ENCODE measurements at regions not wholly inside any gene's neighbourhood (a gene's known extent, or its start where the extent isn't known, plus 50 kb on each side); places are given as distances from the start of the nearest gene placed in this dataset.
"Not testable (repeated sequence)": the region's sequence is repeated elsewhere in the genome, so short reads cannot be mapped to it uniquely, and the experiment has no call there.

DNA sequence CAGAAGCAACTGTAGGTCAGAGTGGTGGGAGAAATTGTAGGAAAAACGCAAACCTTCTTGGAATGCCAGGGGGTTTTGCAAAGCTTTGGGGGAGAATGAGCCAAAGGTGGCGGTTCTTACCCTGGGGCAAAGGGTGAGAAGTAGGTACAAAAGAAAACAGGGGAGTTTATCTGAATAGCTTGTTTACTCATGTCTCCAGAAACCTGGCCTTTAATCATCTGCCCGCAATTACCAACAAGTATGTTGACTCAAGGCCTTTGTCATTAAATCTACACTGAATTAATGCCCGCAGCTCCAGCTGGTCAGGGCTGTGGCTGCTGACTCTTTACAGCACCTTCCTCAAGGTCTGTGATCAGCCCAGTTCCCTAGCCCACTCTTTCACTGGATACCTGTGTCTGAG lies 320.1 kb downstream of the CBLN1 start:
- FAIRE-seq, result no peak
- Histone ChIP-seq H3K27me3 (ENCODE audit: control insufficient read depth in 3 of 3, insufficient read depth in 3 of 3, low read length in 3 of 3) (no peaks in the 10 kb centered on the region), H3K27ac (ENCODE audit: low read depth in 1 of 3, low read length in 2 of 3) (no peak overlapping the region), H3K36me3 (ENCODE audit: control insufficient read depth in 3 of 3, insufficient read depth in 2 of 3, low read depth in 1 of 3, low read length in 3 of 3) (no peaks in the 10 kb centered on the region), H3K9me3 (ENCODE audit: control insufficient read depth in 2 of 2, insufficient read depth in 1 of 2, low read depth in 1 of 2, low read length in 1 of 2) (peaks cover 0 to 3% of the 10 kb centered on the region in 2 donors), H3K4me1 (ENCODE audit: control insufficient read depth in 3 of 3, insufficient read depth in 2 of 3, low read depth in 1 of 3, low read length in 2 of 3) (no peaks in the 10 kb centered on the region), H3K4me3 (ENCODE audit: low read depth in 1 of 3, low read length in 3 of 3) (no peak overlapping the region)
- DNase-seq, result no peak
- WGBS, 3 donors, result 60 to 85% (median 62%) methylated on average over 4 of the region's 4 CpGs

DNA sequence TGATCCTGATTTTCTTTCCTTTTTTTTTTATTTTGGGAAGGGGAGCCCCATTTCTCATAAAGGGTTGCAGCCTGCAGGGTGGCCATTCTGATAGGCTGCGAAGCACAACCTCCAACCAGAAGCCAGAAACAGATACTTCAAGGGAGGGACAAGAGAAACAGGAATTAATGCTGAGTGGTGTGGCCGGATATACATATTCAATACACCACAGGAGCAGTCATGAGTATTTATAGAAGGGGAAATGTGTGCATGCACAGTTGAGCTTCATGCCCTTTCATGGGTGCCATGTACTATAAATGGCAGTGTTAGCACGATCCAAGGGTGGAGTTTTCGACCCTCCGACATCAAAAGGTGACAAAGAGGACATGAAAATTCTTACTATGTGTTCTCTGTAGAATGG lies 320.8 kb downstream of the CBLN1 start:
- no peaks in the 10 kb centered on the region for H3K27me3 ChIP-seq (ENCODE audit: control insufficient read depth in 3 of 3, insufficient read depth in 3 of 3, low read length in 3 of 3)
- no peak for DNase-seq
- peaks cover 0 to 3% of the 10 kb centered on the region in 2 donors for H3K9me3 ChIP-seq (ENCODE audit: control insufficient read depth in 2 of 2, insufficient read depth in 1 of 2, low read depth in 1 of 2, low read length in 1 of 2)
- no peaks in the 10 kb centered on the region for H3K36me3 ChIP-seq (ENCODE audit: control insufficient read depth in 3 of 3, insufficient read depth in 2 of 3, low read depth in 1 of 3, low read length in 3 of 3)
- no peak overlapping the region for H3K27ac ChIP-seq (ENCODE audit: low read depth in 1 of 3, low read length in 2 of 3)
- H3K4me3 ChIP-seq (ENCODE audit: low read depth in 1 of 3, low read length in 3 of 3), result no peak overlapping the region
- H3K4me1 ChIP-seq (ENCODE audit: control insufficient read depth in 3 of 3, insufficient read depth in 2 of 3, low read depth in 1 of 3, low read length in 2 of 3), result no peaks in the 10 kb centered on the region
- FAIRE-seq, result no peak
- 84 to 89% (median 88%) methylated on average over 5 of the region's 5 CpGs for WGBS, 3 donors

DNA sequence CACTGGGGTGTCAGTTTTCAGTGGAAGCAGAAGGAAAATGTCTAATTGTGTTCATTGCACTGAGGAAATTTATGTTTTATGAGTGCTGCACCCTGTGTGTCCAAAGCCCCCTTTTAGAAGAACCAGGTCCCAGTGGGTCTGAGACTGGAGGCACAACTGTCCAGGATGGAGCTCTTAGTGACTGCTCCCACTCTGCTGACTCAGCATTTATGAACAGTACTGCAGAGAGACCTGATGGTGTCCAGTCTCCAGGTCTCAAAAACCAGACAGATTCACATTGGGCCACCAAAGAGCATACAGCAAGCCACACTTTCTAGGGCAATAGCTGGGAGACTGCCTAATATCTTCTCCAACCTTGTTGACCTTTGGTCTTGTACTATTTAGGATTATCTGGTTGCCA lies 321.9 kb downstream of the CBLN1 start:
- Histone ChIP-seq H3K4me3 (ENCODE audit: low read depth in 1 of 3, low read length in 3 of 3) (no peak overlapping the region), H3K27ac (ENCODE audit: low read depth in 1 of 3, low read length in 2 of 3) (no peak overlapping the region), H3K4me1 (ENCODE audit: control insufficient read depth in 3 of 3, insufficient read depth in 2 of 3, low read depth in 1 of 3, low read length in 2 of 3) (no peaks in the 10 kb centered on the region), H3K9me3 (ENCODE audit: control insufficient read depth in 2 of 2, insufficient read depth in 1 of 2, low read depth in 1 of 2, low read length in 1 of 2) (peaks cover 0 to 3% of the 10 kb centered on the region in 2 donors), H3K27me3 (ENCODE audit: control insufficient read depth in 3 of 3, insufficient read depth in 3 of 3, low read length in 3 of 3) (no peaks in the 10 kb centered on the region), H3K36me3 (ENCODE audit: control insufficient read depth in 3 of 3, insufficient read depth in 2 of 3, low read depth in 1 of 3, low read length in 3 of 3) (no peaks in the 10 kb centered on the region)
- FAIRE-seq, result no peak
- DNase-seq, result no peak

DNA sequence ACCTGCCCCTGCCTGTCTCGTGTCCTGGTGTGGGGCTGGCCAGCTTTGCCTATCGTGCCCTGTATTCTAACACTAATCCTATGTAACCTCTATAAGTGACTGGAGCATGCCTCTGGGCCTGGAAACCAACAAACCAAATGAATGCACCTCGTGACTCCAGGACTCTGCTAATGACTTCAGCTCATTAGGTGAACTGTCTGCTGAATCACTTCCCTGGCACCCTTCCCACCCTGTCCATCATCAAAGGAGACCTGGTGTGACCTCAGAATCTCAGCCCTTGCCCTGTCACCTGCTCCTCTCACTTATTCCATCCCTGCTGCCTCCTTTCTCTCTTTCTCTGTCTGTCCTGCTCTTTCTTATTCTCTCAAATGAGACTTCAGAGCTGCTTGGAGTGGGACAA lies 322.4 kb downstream of the CBLN1 start:
- WGBS, 3 donors, result 51 to 61% (median 56%) methylated on average over 3 of the region's 3 CpGs
- FAIRE-seq, result no peak
- H3K36me3 ChIP-seq (ENCODE audit: control insufficient read depth in 3 of 3, insufficient read depth in 2 of 3, low read depth in 1 of 3, low read length in 3 of 3), result no peaks in the 10 kb centered on the region
- DNase-seq, result no peak
- no peak overlapping the region for H3K4me3 ChIP-seq (ENCODE audit: low read depth in 1 of 3, low read length in 3 of 3)
- H3K4me1 ChIP-seq (ENCODE audit: control insufficient read depth in 3 of 3, insufficient read depth in 2 of 3, low read depth in 1 of 3, low read length in 2 of 3), result no peaks in the 10 kb centered on the region
- no peak overlapping the region for H3K27ac ChIP-seq (ENCODE audit: low read depth in 1 of 3, low read length in 2 of 3)
- peaks cover 0 to 3% of the 10 kb centered on the region in 2 donors for H3K9me3 ChIP-seq (ENCODE audit: control insufficient read depth in 2 of 2, insufficient read depth in 1 of 2, low read depth in 1 of 2, low read length in 1 of 2)
- no peaks in the 10 kb centered on the region for H3K27me3 ChIP-seq (ENCODE audit: control insufficient read depth in 3 of 3, insufficient read depth in 3 of 3, low read length in 3 of 3)

DNA sequence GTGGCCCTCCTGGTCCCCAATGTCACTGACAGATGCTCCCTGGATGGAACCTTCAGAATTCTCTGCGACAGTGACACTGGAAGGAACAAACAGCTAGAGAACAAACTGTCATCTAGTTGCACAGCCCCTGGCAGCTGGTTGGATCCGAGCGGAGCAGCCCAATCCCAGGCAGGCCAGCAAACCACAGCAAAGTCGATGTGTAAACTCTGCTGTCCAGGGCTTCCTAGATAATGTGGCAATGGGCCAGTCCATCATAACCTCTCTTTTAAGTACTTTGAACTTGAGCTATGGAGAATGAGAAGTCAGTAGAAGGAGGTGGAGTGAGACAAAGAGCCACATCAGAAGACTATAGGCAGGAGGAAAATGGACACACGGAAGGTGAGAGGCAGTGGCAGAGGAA lies 323.0 kb downstream of the CBLN1 start:
- no peaks in the 10 kb centered on the region for H3K4me1 ChIP-seq (ENCODE audit: control insufficient read depth in 3 of 3, insufficient read depth in 2 of 3, low read depth in 1 of 3, low read length in 2 of 3)
- DNase-seq (no peak), FAIRE-seq (no peak)
- H3K9me3 ChIP-seq (ENCODE audit: control insufficient read depth in 2 of 2, insufficient read depth in 1 of 2, low read depth in 1 of 2, low read length in 1 of 2), result peaks cover 0 to 3% of the 10 kb centered on the region in 2 donors
- H3K27ac ChIP-seq (ENCODE audit: low read depth in 1 of 3, low read length in 2 of 3), result no peak overlapping the region
- 66 to 82% (median 74%) methylated on average over 5 of the region's 5 CpGs for WGBS, 3 donors
- no peaks in the 10 kb centered on the region for H3K36me3 ChIP-seq (ENCODE audit: control insufficient read depth in 3 of 3, insufficient read depth in 2 of 3, low read depth in 1 of 3, low read length in 3 of 3)
- H3K27me3 ChIP-seq (ENCODE audit: control insufficient read depth in 3 of 3, insufficient read depth in 3 of 3, low read length in 3 of 3), result no peaks in the 10 kb centered on the region
- no peak overlapping the region for H3K4me3 ChIP-seq (ENCODE audit: low read depth in 1 of 3, low read length in 3 of 3)

DNA sequence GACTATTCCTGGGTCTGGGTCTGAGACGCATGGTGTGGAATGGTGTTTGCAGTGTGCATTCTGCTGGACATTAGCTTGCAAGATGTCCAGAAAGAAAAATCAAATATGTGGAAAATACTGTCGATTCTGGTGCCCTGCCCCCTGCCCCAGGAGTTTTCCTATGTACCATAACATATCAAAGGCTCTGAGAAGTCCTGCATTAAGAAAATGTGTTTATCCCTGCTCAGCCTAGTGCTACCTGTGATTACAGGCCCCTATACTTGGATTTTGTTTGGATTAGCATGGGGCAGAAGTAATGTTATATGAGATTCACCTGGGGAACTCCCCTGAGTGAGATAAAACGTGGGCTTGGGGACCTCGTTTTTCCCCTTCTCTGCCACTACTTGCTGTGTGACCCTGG lies 325.0 kb downstream of the CBLN1 start:
- no peak for DNase-seq
- FAIRE-seq, result no peak
- Histone ChIP-seq H3K4me1 (ENCODE audit: control insufficient read depth in 3 of 3, insufficient read depth in 2 of 3, low read depth in 1 of 3, low read length in 2 of 3) (no peaks in the 10 kb centered on the region), H3K27ac (ENCODE audit: low read depth in 1 of 3, low read length in 2 of 3) (no peak overlapping the region), H3K4me3 (ENCODE audit: low read depth in 1 of 3, low read length in 3 of 3) (no peak overlapping the region), H3K36me3 (ENCODE audit: control insufficient read depth in 3 of 3, insufficient read depth in 2 of 3, low read depth in 1 of 3, low read length in 3 of 3) (no peaks in the 10 kb centered on the region), H3K9me3 (ENCODE audit: control insufficient read depth in 2 of 2, insufficient read depth in 1 of 2, low read depth in 1 of 2, low read length in 1 of 2) (peaks cover 0 to 3% of the 10 kb centered on the region in 2 donors), H3K27me3 (ENCODE audit: control insufficient read depth in 3 of 3, insufficient read depth in 3 of 3, low read length in 3 of 3) (no peaks in the 10 kb centered on the region)
- WGBS, 3 donors, result 48 to 74% (median 49%) methylated on average over 4 of the region's 4 CpGs

DNA sequence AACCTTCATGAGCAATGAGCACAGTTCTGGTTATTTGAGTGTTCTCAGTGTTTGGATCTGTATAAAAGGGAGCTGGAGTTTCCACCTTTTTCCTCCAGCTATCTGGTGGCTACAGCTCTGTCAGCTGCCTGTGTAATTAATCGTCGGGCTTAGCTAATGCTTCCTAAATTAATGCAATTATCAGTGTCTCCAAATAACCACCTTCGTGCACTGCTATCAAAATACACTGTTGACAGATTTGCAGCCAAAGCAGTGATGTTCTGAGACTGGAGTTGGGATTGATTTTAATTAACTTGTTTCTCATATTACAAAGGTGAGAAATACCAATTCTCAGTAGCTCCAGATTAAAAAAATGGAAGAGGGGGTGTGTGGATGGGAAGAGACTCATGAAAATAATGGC lies 325.8 kb downstream of the CBLN1 start:
- 26 to 64% (median 59%) methylated on average over 3 of the region's 3 CpGs for WGBS, 3 donors
- DNase-seq, result no peak
- Histone ChIP-seq H3K27me3 (ENCODE audit: control insufficient read depth in 3 of 3, insufficient read depth in 3 of 3, low read length in 3 of 3) (no peaks in the 10 kb centered on the region), H3K9me3 (ENCODE audit: control insufficient read depth in 2 of 2, insufficient read depth in 1 of 2, low read depth in 1 of 2, low read length in 1 of 2) (no peaks in the 10 kb centered on the region), H3K36me3 (ENCODE audit: control insufficient read depth in 3 of 3, insufficient read depth in 2 of 3, low read depth in 1 of 3, low read length in 3 of 3) (no peaks in the 10 kb centered on the region), H3K4me3 (ENCODE audit: low read depth in 1 of 3, low read length in 3 of 3) (no peak overlapping the region), H3K4me1 (ENCODE audit: control insufficient read depth in 3 of 3, insufficient read depth in 2 of 3, low read depth in 1 of 3, low read length in 2 of 3) (no peaks in the 10 kb centered on the region), H3K27ac (ENCODE audit: low read depth in 1 of 3, low read length in 2 of 3) (no peak overlapping the region)
- no peak for FAIRE-seq

DNA sequence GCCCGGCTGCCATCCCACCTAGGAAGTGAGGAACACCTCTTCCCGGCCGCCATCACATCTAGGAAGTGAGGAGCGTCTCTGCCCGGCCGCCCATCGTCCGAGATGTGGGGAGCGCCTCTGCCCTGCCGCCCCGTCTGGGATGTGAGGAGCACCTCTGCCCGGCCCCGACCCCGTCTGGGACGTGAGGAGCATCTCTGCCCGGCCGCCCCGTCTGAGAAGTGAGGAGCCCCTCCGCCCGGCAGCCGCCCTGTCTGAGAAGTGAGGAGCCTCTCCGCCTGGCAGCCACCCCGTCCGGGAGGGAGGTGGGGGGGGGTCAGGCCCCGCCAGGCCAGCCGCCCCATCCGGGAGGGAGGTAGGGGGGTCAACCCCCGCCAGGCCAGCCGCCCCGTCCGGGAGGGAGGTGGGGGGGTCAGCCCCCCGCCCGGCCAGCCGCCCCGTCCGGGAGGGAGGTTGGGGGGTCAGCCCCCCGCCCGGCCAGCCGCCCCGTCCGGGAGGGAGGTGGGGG lies 330.0 kb downstream of the CBLN1 start:
- not testable (repeated sequence) for DNase-seq; H3K4me3 ChIP-seq (ENCODE audit: low read depth in 1 of 3, low read length in 3 of 3); H3K36me3 ChIP-seq (ENCODE audit: control insufficient read depth in 3 of 3, insufficient read depth in 2 of 3, low read depth in 1 of 3, low read length in 3 of 3); H3K27ac ChIP-seq (ENCODE audit: low read depth in 1 of 3, low read length in 2 of 3); H3K27me3 ChIP-seq (ENCODE audit: control insufficient read depth in 3 of 3, insufficient read depth in 3 of 3, low read length in 3 of 3); H3K4me1 ChIP-seq (ENCODE audit: control insufficient read depth in 3 of 3, insufficient read depth in 2 of 3, low read depth in 1 of 3, low read length in 2 of 3); FAIRE-seq; H3K9me3 ChIP-seq (ENCODE audit: control insufficient read depth in 2 of 2, insufficient read depth in 1 of 2, low read depth in 1 of 2, low read length in 1 of 2)
- WGBS, 3 donors, result 89 to 94% (median 92%) methylated on average over 17 to 35 of the region's 41 CpGs

DNA sequence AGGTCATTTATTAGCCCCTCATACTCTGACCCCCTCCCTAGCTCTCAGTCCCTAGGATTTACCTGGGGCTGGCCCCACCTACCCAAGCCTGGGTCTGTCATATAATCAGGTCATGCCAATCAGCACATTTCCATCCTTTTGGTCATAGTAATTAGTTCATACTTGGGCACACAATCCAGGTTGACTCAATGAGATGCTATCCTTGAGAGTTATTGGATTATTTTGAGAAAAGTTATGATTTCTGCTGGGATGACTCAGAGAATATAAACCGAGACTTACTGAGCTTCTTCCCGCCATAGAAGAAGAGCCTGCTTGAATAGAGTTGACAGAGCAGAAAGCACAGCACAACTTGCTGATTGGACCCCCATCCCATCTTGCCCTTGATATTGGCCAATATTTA lies 331.5 kb downstream of the CBLN1 start:
- 86 to 88% (median 86%) methylated on average over 2 of the region's 2 CpGs for WGBS, 3 donors
- Histone ChIP-seq H3K36me3 (ENCODE audit: control insufficient read depth in 3 of 3, insufficient read depth in 2 of 3, low read depth in 1 of 3, low read length in 3 of 3) (no peaks in the 10 kb centered on the region), H3K4me1 (ENCODE audit: control insufficient read depth in 3 of 3, insufficient read depth in 2 of 3, low read depth in 1 of 3, low read length in 2 of 3) (no peaks in the 10 kb centered on the region), H3K27me3 (ENCODE audit: control insufficient read depth in 3 of 3, insufficient read depth in 3 of 3, low read length in 3 of 3) (no peaks in the 10 kb centered on the region), H3K27ac (ENCODE audit: low read depth in 1 of 3, low read length in 2 of 3) (no peak overlapping the region), H3K9me3 (ENCODE audit: control insufficient read depth in 2 of 2, insufficient read depth in 1 of 2, low read depth in 1 of 2, low read length in 1 of 2) (no peaks in the 10 kb centered on the region), H3K4me3 (ENCODE audit: low read depth in 1 of 3, low read length in 3 of 3) (no peak overlapping the region)
- FAIRE-seq (no peak), DNase-seq (no peak)

Data from small intestine (tissue), 7 donors.